MCF 10A (cell line): ENCODE measurements at regions not wholly inside any gene's neighbourhood (a gene's known extent, or its start where the extent isn't known, plus 50 kb on each side); places are given as distances from the start of the nearest gene placed in this dataset.

Experiments used
- BruUV-seq: library from RNA; stranded (reverse); fragments of 400-500 nt; replicated peaks from 2 replicates; lab custom pipeline; 2021; lab: Mats Ljungman, UMichigan
- CTCF ChIA-PET: fragments of 300-600 bp; sonication (Branson Sonifier 250); formaldehyde crosslinking; extraction: SDS; loops from one replicate; lab custom pipeline; 2021; ENCODE audit warnings: antibody characterized with exemption, inconsistent platforms; lab: Yijun Ruan, JAX
- POLR2A ChIA-PET: fragments of 300-600, 350-650 bp; sonication (Branson Sonifier 250); formaldehyde crosslinking; extraction: SDS; loops from one replicate; lab custom pipeline; 2020; ENCODE audit warnings: antibody characterized with exemption, inconsistent platforms; lab: Yijun Ruan, JAX
- DNase-seq: peaks from one replicate; pipeline ENCODE4 v3.0.0-alpha.2; 2018; ENCODE audit not compliant: unreplicated experiment
- H3K27ac Mint-ChIP-seq: one replicate; pipeline ENCODE4 v1.8.0; 2022; ENCODE audit warnings: mild to moderate bottlenecking, low read depth, mixed read lengths; ENCODE audit not compliant: unreplicated experiment
- H3K27me3 Mint-ChIP-seq: one replicate; pipeline ENCODE4 v1.8.0; 2022; ENCODE audit warnings: mixed read lengths; ENCODE audit not compliant: insufficient read depth, unreplicated experiment
- H3K36me3 Mint-ChIP-seq: one replicate; pipeline ENCODE4 v1.8.0; 2022; ENCODE audit warnings: mild to moderate bottlenecking, moderate library complexity, mixed read lengths; ENCODE audit not compliant: insufficient read depth, unreplicated experiment
- H3K4me1 Mint-ChIP-seq: one replicate; pipeline ENCODE4 v1.8.0; 2022; ENCODE audit warnings: mixed read lengths; ENCODE audit not compliant: insufficient read depth, unreplicated experiment
- H3K4me3 Mint-ChIP-seq: one replicate; pipeline ENCODE4 v1.8.0; 2022; ENCODE audit warnings: mild to moderate bottlenecking, moderate library complexity, mixed read lengths; ENCODE audit not compliant: unreplicated experiment
- H3K9me3 Mint-ChIP-seq: one replicate; pipeline ENCODE4 v1.8.0; 2022; ENCODE audit warnings: mixed read lengths; ENCODE audit not compliant: unreplicated experiment
- CTCF ChIP-seq: fragments of 200-600 bp; IDR thresholded peaks from one replicate; pipeline ENCODE4 v1.8.0; 2022; ENCODE audit warnings: antibody characterized with exemption, mild to moderate bottlenecking; ENCODE audit not compliant: unreplicated experiment
- intact Hi-C: fragments of 100-400 bp; cut with micrococcal nuclease; formaldehyde crosslinking; loops from 2 replicates; pipeline ENCODE4 v1.14.1; 2022

GRCh38 chr12:13463189-13463588, 266.7 kb downstream of the EMP1 start:
- no peaks in the 10 kb centered on the region for H3K9me3 Mint-ChIP-seq
- peaks cover 52% of the 10 kb centered on the region for H3K27me3 Mint-ChIP-seq

GRCh38 chr12:13462450-13462849, 265.9 kb downstream of the EMP1 start:
- intact Hi-C loops, result no loop called here
- Mint-ChIP-seq H3K9me3 (no peaks in the 10 kb centered on the region), H3K36me3 (no peaks in the 10 kb centered on the region), H3K4me1 (no peaks in the 10 kb centered on the region), H3K4me3 (no peak overlapping the region), H3K27ac (no peak overlapping the region), H3K27me3 (peaks cover 52% of the 10 kb centered on the region)
- TF ChIP-seq CTCF, result no peak
- ChIA-PET POLR2A (no interaction called here), CTCF (interaction anchor here (1.1 kb wide), 1 partner anchor 11 kb away, joined by 3 read pairs; no protein-coding TSS in a partner anchor)
- DNase-seq, result no peak
- BruUV-seq, result no TSS peak

More at GRCh38 chr12:13463189-13463588, 266.7 kb downstream of the EMP1 start:
- H3K4me3 Mint-ChIP-seq, result no peak overlapping the region
- no peak overlapping the region for H3K27ac Mint-ChIP-seq
- POLR2A ChIA-PET, result no interaction called here
- H3K4me1 Mint-ChIP-seq, result no peaks in the 10 kb centered on the region
- TF ChIP-seq CTCF, result no peak
- CTCF ChIA-PET, result interaction anchor here (0.6 to 0.8 kb wide), 3 partner anchors 12 to 208 kb away, joined by 3 to 4 read pairs (median 3); no protein-coding TSS in a partner anchor
- no peaks in the 10 kb centered on the region for H3K36me3 Mint-ChIP-seq
- BruUV-seq, result no TSS peak
- intact Hi-C loops, result no loop called here
- no peak for DNase-seq

- DNase-seq, result no peak
- CTCF ChIA-PET, result interaction anchor here (1.0 kb wide), 1 partner anchor 94 kb away, joined by 3 read pairs; no protein-coding TSS in a partner anchor
- POLR2A ChIA-PET, result no interaction called here
- Mint-ChIP-seq H3K4me3 (no peak overlapping the region), H3K27ac (no peak overlapping the region), H3K9me3 (no peaks in the 10 kb centered on the region), H3K27me3 (peaks cover 36% of the 10 kb centered on the region), H3K36me3 (no peaks in the 10 kb centered on the region), H3K4me1 (no peaks in the 10 kb centered on the region)
- no peak for TF ChIP-seq CTCF
- intact Hi-C loops, result no loop called here
- BruUV-seq, result no TSS peak
Observed at GRCh38 chr12:13455778-13456144, 259.2 kb downstream of the EMP1 start.

GRCh38 chr12:13454991-13455777, 258.7 kb downstream of the EMP1 start:
- Mint-ChIP-seq H3K4me1 (no peaks in the 10 kb centered on the region), H3K27me3 (peaks cover 30% of the 10 kb centered on the region), H3K27ac (no peak overlapping the region), H3K4me3 (no peak overlapping the region), H3K9me3 (no peaks in the 10 kb centered on the region), H3K36me3 (no peaks in the 10 kb centered on the region)
- ChIA-PET POLR2A (no interaction called here), CTCF (interaction anchor here (1.0 kb wide), 1 partner anchor 93 kb away, joined by 3 read pairs; no protein-coding TSS in a partner anchor)
- TF ChIP-seq CTCF, result no peak
- DNase-seq, result no peak
- intact Hi-C loops, result no loop called here
- no TSS peak for BruUV-seq
